Testis (tissue), 2 donors: ENCODE measurements at regions not wholly inside any gene's neighbourhood (a gene's known extent, or its start where the extent isn't known, plus 50 kb on each side); places are given as distances from the start of the nearest gene placed in this dataset.

Experiments used
- DNase-seq: peaks from one replicate; pipeline ENCODE4 v3.0.0-alpha.2; 2019
- H3K27ac ChIP-seq, 2 donors: fragments of 200-600 bp; sonication (generic); one replicate each; pipeline ENCODE4 v1.5.1; 2019
- H3K27me3 ChIP-seq: fragments of 200-600 bp; sonication (generic); one replicate; pipeline ENCODE4 v1.5.1; 2019
- H3K36me3 ChIP-seq: fragments of 200-600 bp; sonication (generic); one replicate; pipeline ENCODE4 v1.5.1; 2017; ENCODE audit warnings: low read depth; ENCODE audit errors: missing control alignments
- H3K4me1 ChIP-seq: fragments of 200-600 bp; sonication (generic); one replicate; pipeline ENCODE4 v1.5.1; 2019
- H3K4me3 ChIP-seq, 2 donors: fragments of 200-600 bp; sonication (generic); one replicate each; pipeline ENCODE4 v1.5.1; 2017 to 2019
- H3K9me3 ChIP-seq: fragments of 200-600 bp; sonication (generic); one replicate; pipeline ENCODE4 v1.5.1; 2017
- CTCF ChIP-seq, 3 experiments: fragments of 450-650 bp in 2 of 3; fragments of 200-600 bp in 1 of 3; sonication (generic) in 1 of 3; IDR thresholded peaks; one replicate each; pipeline ENCODE4 v1.5.1; 2016 to 2019; ENCODE audit warnings: antibody characterized with exemption in 3 of 3, mild to moderate bottlenecking in 2 of 3, moderate library complexity in 1 of 3
- POLR2A ChIP-seq: fragments of 450-650 bp; IDR thresholded peaks from one replicate; pipeline ENCODE4 v1.6.1; 2017; ENCODE audit warnings: antibody characterized with exemption, mild to moderate bottlenecking, moderate library complexity
- WGBS, 2 donors: methylation state at CpG; one replicate each; pipeline ENCODE4 v1.1.5; 2018; 5-methylcytosine and 5-hydroxymethylcytosine counted together
- intact Hi-C: fragments of 100-400 bp; cut with DNase I; formaldehyde crosslinking; loops from one replicate; pipeline ENCODE4 v1.15.1; 2023; ENCODE audit warnings: low total_unique reads

- no peak for DNase-seq
- no peaks in the 10 kb centered on the region for H3K9me3 ChIP-seq
- no peaks in the 10 kb centered on the region for H3K27me3 ChIP-seq
- WGBS, 2 donors: 93 to 96% methylated on average over 5 of the region's 5 CpGs
- intact Hi-C loops: no loop called here
- H3K4me1 ChIP-seq: no peaks in the 10 kb centered on the region
- H3K36me3 ChIP-seq: no peaks in the 10 kb centered on the region
- no peak overlapping the region for H3K27ac ChIP-seq
- H3K4me3 ChIP-seq: no peak overlapping the region
- TF ChIP-seq CTCF (IDR thresholded peaks at IDR 0.05): no peak
Measured at GRCh38 chr7:21299766-21300165, 128.1 kb upstream of the SP4 start.

GRCh38 chr7:21300692-21301091 lies 127.2 kb upstream of the SP4 start:
- WGBS, 2 donors: 86 to 94% methylated on average over 2 of the region's 2 CpGs
- Histone ChIP-seq H3K27me3 (no peaks in the 10 kb centered on the region), H3K4me1 (no peaks in the 10 kb centered on the region), H3K4me3 (no peak overlapping the region), H3K9me3 (no peaks in the 10 kb centered on the region), H3K27ac (no peak overlapping the region), H3K36me3 (no peaks in the 10 kb centered on the region)
- no peak for DNase-seq
- TF ChIP-seq POLR2A (no peak), CTCF (IDR thresholded peaks at IDR 0.05) (no peak)
- intact Hi-C loops: no loop called here

- intact Hi-C loops: no loop called here
- DNase-seq: no peak
- Histone ChIP-seq H3K36me3 (no peaks in the 10 kb centered on the region), H3K4me3 (no peak overlapping the region), H3K9me3 (no peaks in the 10 kb centered on the region), H3K27me3 (no peaks in the 10 kb centered on the region), H3K27ac (no peak overlapping the region), H3K4me1 (no peaks in the 10 kb centered on the region)
- TF ChIP-seq CTCF (IDR thresholded peaks at IDR 0.05): no peak
- no peak for TF ChIP-seq POLR2A
- 81 to 88% methylated on average over 4 of the region's 4 CpGs for WGBS, 2 donors
Measured at GRCh38 chr7:21304808-21305375, 123.0 kb upstream of the SP4 start.

- Histone ChIP-seq H3K27ac (no peak overlapping the region), H3K4me1 (no peaks in the 10 kb centered on the region), H3K4me3 (no peak overlapping the region), H3K9me3 (no peaks in the 10 kb centered on the region), H3K36me3 (no peaks in the 10 kb centered on the region), H3K27me3 (no peaks in the 10 kb centered on the region)
- intact Hi-C loops: no loop called here
- WGBS, 2 donors: 66 to 73% methylated on average over 3 of the region's 3 CpGs
- DNase-seq: no peak
- TF ChIP-seq CTCF (IDR thresholded peaks at IDR 0.05) (no peak), POLR2A (no peak)
Measured at GRCh38 chr7:21305455-21306235, 122.2 kb upstream of the SP4 start.

- Histone ChIP-seq H3K4me3 (no peak overlapping the region), H3K36me3 (no peaks in the 10 kb centered on the region), H3K27ac (no peak overlapping the region), H3K4me1 (no peaks in the 10 kb centered on the region), H3K27me3 (no peaks in the 10 kb centered on the region), H3K9me3 (no peaks in the 10 kb centered on the region)
- TF ChIP-seq POLR2A (no peak), CTCF (IDR thresholded peaks at IDR 0.05) (no peak)
- WGBS, 2 donors: 79 to 89% methylated on average over 2 of the region's 2 CpGs
- DNase-seq: no peak
- intact Hi-C loops: no loop called here
Measured at GRCh38 chr7:21314954-21315353, 112.9 kb upstream of the SP4 start.
